AG09319 (cell line): ENCODE measurements at regions not wholly inside any gene's neighbourhood (a gene's known extent, or its start where the extent isn't known, plus 50 kb on each side); places are given as distances from the start of the nearest gene placed in this dataset.

Experiments
- DNase-seq: peaks from one replicate; pipeline ENCODE4 v3.0.0-alpha.2; 2010; ENCODE audit warnings: low read depth; ENCODE audit errors: extremely low read depth
- TF ChIP-seq, protein P1 (sequence below): IDR thresholded peaks from 2 replicates; pipeline ENCODE4 v1.5.1; 2011; ENCODE audit warnings: low read depth, mild to moderate bottlenecking, inconsistent platforms, low read length, moderate library complexity

DNA sequence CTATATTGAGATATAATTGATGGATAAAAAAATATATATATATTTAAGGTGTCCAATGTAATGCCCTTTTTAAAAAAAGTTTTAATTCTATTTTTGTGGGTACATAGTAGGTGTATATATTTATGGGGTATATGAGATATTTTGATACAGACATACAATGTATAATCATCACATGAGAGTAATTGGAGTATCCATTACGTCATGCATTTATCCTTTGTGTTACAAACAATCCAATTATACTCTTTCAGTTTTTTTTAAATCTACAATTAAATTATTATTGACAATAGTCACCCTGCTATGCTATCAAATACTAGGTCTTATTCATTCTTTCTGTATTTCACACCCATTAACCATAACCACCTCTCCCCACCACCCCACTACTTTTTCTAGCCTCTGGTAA is 66.3 kb upstream of the DIPK2B start:
- DNase-seq: no peak
- TF ChIP-seq, protein P1, sequence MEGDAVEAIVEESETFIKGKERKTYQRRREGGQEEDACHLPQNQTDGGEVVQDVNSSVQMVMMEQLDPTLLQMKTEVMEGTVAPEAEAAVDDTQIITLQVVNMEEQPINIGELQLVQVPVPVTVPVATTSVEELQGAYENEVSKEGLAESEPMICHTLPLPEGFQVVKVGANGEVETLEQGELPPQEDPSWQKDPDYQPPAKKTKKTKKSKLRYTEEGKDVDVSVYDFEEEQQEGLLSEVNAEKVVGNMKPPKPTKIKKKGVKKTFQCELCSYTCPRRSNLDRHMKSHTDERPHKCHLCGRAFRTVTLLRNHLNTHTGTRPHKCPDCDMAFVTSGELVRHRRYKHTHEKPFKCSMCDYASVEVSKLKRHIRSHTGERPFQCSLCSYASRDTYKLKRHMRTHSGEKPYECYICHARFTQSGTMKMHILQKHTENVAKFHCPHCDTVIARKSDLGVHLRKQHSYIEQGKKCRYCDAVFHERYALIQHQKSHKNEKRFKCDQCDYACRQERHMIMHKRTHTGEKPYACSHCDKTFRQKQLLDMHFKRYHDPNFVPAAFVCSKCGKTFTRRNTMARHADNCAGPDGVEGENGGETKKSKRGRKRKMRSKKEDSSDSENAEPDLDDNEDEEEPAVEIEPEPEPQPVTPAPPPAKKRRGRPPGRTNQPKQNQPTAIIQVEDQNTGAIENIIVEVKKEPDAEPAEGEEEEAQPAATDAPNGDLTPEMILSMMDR: no peak

DNA sequence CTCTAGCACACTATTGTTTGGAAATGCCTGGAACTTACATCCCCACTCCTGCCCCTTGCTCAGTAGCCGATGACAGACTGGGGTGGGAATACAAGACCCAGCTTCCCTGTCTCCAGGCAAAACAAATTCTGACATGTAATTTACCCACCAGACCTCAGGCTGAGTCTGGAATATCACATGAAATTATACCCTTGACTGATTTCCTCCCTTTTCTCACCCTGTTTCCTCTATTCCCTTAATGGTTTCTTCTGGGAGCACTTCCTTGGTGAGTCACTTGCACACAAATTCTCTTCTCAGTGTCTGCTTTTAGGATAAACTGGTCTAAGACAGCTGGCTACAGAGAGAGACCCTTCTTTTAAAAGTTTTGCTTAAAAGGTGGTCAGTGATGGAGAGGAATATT is 65.8 kb upstream of the DIPK2B start:
- TF ChIP-seq, protein P1: no peak
- no peak for DNase-seq

DNA sequence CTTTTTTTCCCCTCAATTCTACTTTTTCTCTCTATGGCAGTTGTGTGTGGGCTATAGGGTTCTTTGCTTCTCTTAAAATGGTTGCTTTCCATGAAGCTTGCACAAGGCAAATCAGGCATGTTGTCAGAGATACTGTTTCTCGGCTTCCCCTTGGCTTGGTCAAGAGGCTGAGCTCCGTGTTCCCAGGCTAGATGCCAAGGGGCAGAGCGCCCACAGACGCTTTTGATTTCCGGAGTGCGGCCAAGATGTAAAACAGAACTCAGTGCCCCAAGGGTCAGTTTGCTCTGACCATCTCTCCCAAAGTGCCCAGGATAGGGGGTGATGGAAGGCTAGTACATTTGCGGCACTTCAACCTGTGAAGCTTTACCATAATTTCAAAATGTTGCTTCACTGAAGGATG is 64.2 kb upstream of the DIPK2B start:
- TF ChIP-seq, protein P1: no peak
- DNase-seq: no peak

DNA sequence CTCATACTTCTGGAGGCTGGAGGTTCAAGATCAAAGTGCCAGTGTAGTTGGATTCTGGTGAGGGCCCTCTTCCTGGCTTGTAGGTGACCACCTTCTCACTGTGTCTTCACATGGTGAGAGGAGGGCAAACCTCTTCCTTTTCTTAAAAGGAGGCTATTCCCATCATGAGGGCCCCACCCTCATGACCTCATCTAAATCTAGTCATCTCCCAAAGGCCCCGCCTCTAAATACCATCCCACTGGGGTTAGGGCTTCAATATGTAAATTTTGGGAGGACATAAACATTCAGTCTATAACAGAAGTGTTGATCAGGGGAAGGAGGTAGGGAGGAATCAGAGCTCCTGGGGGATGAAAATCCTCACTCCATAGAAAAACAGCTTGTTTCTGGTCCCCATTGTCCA is 60.8 kb upstream of the DIPK2B start:
- TF ChIP-seq, protein P1: no peak
- DNase-seq: no peak

DNA sequence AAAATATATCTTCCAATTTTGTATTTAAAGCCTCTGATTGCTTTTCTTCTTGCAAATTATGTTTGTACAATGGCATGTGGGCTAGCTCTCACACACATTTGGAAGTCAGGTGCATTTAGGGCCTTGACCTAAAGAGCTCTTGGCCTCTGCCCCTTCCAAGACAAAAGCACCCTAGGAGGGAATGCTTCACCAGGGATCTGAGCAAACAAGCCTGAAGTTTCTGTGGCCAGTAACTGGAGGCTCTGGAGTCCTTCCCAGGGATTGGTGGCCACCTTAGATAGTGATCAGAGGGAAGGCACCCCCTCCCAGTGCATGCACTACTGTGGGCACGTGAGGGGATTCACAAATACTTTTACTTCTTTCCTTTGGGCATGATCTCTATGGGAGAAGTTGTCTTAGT is 60.3 kb upstream of the DIPK2B start:
- no peak for DNase-seq

DNA sequence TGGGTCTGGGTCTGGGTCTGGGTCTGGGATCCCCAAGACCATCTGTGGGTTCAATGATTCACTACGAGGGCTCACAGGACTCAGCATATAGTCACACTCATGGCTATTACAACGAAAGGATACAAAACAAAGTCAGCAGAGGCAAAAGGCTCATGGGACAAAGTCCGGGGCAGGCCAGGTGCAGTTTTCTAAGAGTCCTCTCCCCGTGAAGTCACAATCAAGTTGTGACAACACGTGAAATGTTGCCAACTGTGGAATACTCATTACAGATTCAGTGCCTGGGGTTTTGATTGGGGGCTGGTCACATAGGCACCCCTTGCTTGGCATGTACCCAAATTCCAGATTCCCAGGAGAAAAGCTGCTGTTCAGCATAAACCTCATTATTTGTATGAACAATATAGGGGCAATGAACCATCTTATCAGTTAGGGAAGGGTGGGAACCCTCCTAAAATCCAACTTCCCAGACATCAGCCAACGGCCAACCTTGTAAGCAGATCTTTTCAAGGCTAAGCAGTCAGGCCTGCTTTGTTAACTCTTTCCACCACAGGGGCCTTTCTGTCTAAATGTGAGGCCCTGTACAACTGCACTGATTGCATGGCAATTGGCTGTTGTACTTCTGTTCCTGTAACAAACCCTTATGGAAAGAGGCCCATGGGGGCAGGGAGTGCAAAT is 58.2 kb upstream of the DIPK2B start:
- no peak for DNase-seq

More for the DNA sequence above, 60.3 kb upstream of the DIPK2B start:
- TF ChIP-seq, protein P1: no peak

More for the DNA sequence above, 58.2 kb upstream of the DIPK2B start:
- TF ChIP-seq, protein P1: no peak
